Body of pancreas (tissue), 4 donors: ENCODE measurements at regions not wholly inside any gene's neighbourhood (a gene's known extent, or its start where the extent isn't known, plus 50 kb on each side); places are given as distances from the start of the nearest gene placed in this dataset.

ENCODE experiments used
- CTCF ChIP-seq, 7 experiments: fragments of 450-650 bp in 4 of 7; fragments of 200-600 bp in 3 of 7; sonication (generic) in 3 of 7; IDR thresholded peaks; one replicate each; pipeline ENCODE4 v1.5.1; 2016 to 2019; ENCODE audit warnings: antibody characterized with exemption in 7 of 7
- POLR2A ChIP-seq, 3 donors: fragments of 450-650 bp; IDR thresholded peaks; one replicate each; pipeline ENCODE4 v1.6.1; 2016; ENCODE audit warnings: antibody characterized with exemption in 3 of 3, mild to moderate bottlenecking in 2 of 3

- TF ChIP-seq CTCF (IDR thresholded peaks at IDR 0.05) (no peak), POLR2A (IDR thresholded peaks at IDR 0.05) (no peak)
Observed at GRCh38 chr5:125002727-125003598, 256.5 kb upstream of the ZNF608 start.
